Hepatic stellate cell (primary cell): ENCODE measurements at regions not wholly inside any gene's neighbourhood (a gene's known extent, or its start where the extent isn't known, plus 50 kb on each side); places are given as distances from the start of the nearest gene placed in this dataset.
"Not testable (repeated sequence)": the region's sequence is repeated elsewhere in the genome, so short reads cannot be mapped to it uniquely, and the experiment has no call there.

Experiments
- DNase-seq: peaks from one replicate; pipeline ENCODE4 v3.0.0; 2011; ENCODE audit warnings: low spot score

DNA sequence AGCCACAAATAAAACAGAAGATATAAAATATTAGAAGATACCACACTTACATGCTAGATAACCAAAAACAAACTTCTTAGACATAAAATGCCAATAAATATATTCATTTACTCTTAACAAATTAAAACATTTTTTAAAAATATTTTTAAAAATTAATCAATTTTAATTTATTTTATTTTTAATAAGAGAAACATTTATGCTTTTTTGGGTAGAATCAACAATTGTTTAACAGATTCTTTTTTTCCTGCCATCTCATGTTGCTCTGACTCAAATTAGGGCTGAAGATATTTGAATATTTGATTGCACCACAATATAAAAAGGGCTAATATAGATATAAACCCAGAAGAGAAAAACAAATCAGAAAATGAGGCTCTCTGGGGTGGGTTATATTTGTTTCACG, 172.6 kb downstream of the GOLGA6L6 start:
- no peak for DNase-seq

DNA sequence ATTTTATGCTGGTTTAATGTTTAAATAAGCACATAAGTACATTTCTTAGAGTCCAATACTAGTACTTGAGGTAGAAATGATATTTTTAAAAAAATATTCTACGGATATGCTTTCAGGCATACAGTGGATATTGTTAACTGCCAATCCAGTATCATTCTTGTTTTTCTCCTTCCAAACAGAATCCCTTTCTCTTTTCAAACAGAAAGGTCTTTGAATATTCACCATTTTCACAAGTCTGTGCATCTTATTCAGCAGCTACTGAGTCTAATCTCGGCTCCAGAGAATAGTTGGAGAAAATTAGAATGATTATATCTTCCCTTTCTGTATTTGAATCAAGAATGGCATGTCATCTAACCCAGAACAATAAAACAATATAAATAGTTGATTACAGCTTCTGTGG, 174.5 kb downstream of the GOLGA6L6 start:
- DNase-seq = no peak

DNA sequence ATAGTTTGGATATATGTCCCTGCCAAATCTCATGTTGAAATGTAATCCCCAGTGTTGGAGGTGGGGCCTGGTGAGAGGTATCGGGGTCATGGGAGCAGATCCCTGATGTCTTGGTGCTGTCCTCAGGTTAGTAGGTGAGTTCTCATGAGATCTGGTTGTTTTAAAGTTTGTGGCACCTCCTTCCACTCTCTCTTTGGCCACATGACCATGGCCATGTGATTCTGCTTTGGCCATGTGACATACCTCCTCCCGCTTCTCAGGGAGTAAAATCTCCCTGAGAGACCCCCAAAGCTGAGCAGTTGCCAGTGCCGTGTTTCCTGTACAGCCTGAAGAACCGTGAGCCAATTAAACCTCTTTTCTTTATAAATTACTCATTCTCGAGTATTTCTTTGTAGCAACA, 178.0 kb downstream of the GOLGA6L6 start:
- DNase-seq = not testable (repeated sequence)

DNA sequence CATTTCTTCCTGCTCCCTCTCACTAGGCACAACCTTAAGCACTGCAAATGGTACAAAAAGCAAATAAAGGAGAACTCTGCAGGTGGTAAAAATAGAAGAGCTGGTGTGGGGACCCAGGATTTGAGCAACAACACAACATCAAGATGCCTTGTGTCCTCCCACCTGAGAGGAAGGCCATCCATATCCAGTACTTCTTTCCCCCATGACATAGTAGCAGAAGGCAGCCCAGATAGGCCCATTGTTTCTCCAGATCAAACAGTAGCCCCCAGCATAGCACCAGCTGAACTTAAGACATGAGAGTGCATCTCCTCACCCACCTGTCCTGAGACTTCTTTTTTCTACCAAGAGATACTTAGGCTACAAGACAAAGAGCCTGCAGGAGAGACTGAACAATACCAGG, 180.5 kb downstream of the GOLGA6L6 start:
- DNase-seq = no peak

DNA sequence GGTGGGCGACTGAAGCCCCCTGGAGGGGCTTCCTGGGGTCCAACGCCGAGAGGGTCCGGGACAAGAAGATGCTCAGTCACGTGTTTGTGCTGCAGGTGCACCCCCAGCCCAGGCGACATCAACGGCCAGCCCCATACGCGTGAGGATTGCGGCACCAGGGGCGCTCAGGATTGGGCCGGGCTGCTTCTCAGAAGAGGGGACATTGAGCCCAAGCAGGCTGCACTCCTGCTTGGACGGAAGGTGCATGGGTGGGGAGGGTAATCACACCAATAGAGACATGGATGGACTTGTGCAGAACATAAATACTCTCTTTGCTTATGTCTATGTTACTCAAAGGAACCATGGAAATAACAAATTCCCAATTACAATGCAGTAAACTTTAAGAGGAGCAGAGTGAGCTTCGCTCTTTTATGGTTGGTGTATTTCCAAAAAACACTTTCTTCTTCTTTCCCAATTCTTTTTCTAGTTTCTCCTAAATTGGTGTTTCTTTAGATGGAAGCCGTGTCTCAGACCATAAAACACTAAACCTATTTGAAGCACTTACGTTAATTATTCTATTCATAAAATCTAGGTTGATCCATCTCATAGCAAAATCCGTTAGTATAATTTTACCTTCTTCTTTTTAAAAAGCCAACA, 182.7 kb downstream of the GOLGA6L6 start:
- no peak for DNase-seq

DNA sequence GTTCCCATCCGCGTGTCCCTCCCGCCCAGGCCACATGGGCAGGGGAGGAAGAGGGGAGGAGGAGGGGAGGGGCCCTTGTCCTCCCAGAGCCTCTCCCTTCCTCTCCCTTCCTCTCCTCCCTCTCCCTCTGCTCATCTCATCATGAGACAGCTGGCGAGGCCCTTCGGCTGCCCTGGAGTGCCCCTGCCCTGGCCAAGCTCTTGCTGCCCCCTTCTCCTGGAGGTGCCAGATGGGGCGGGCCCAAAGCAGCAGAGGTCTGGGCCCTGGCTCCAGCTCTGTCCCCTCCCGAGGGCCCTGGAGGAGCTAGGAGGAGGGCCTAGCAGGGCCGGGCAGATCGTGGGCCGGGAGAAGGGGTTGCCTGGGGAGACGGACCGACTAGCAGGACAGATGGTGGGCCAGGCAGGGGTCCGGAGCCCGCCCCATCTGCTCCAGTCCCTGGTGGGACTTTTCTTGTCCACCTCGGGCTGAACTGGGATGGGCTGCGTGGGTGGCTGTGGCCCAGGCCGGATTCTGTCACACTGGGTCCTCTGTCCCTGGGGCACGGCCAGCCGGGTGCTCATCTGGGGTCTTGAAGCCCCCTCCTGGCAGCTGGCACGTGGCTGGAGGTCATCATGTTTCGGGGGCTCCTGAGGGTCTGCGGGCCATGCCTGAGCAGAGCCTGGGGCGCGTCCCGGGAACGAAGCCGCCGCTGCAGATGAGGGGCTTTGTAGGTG, 183.4 kb downstream of the GOLGA6L6 start:
- DNase-seq = peak; percentile 9

DNA sequence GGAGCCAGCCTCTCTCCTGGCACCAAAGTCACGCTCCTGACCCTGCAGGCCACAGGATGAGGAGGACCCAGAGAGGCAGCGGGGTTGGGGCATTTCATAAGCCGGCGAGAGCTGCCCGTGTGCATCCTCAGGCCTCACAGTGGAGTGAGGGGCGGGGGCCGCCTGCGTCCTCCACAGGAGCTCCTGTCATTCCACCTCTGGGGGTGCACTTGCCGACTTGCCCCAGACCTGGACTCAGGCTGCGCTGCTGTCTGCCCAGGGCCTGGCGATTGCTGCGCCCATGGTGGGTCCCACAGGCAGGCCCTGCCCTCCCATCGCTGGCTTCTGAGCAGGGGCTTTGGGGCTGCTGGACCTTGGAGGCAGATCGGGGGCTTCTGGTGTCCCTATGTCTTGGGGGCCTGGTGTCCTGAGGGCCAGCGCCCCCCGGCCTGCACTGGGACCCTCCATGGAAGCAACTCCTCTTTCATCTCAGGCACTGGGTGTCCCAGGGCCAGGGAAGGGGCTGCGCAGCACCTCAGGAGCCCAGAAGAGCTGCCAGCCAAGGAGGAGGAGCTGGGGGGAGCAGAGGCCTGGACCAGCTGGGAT, 184.0 kb downstream of the GOLGA6L6 start:
- peak; percentile 8 for DNase-seq

DNA sequence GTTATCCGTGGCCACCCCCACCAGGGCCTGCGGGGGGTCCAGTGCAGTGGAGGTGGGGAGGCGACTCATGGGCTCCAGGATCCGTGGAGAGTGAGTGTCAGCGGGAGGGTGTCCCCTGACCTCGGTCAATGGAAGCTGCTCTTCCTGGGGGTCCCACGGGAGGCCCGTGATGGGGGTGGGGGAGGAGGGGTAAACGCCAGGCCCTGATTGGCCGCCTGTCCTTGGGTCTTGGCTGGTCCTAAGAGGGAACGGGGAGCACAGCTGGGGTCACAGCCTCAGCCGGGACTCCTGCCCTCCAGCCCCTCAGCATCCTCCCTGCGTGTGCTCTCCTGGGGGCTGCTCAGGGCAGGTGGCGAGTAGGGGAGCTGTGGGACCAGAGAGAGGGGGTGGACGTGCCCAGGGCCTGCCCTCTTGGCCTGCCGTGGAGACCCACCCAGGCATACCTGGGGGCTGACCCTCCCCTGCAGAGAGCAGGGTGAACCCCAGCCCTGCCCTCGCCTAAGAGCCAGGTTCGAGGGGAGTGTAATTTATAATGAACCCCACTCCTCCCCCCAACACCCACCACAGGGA, 184.6 kb downstream of the GOLGA6L6 start:
- peak; percentile 16 for DNase-seq

DNA sequence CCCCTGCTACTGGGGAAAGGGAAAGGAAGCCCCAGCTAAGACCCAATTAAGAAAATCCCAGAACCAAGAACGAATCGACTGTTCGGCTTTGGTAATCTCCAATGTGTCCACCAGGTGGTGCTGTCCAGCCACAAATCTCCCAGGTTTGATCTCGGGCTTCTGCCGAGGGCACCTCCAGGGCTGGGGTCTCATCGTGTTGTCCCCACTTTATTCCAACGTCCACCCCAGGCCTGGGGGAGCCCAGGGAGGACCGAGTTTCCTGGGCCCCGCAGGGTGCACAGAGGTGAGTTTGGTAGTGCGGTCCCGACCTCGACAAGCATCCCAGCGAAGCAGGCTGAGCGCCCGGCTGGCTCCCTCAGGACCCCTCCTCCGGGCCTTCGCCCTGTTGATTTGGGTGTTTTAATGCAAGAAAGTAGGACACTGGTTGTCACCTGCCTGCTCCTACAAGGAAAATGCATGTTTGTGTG, 185.1 kb downstream of the GOLGA6L6 start:
- peak; percentile 70 for DNase-seq

DNA sequence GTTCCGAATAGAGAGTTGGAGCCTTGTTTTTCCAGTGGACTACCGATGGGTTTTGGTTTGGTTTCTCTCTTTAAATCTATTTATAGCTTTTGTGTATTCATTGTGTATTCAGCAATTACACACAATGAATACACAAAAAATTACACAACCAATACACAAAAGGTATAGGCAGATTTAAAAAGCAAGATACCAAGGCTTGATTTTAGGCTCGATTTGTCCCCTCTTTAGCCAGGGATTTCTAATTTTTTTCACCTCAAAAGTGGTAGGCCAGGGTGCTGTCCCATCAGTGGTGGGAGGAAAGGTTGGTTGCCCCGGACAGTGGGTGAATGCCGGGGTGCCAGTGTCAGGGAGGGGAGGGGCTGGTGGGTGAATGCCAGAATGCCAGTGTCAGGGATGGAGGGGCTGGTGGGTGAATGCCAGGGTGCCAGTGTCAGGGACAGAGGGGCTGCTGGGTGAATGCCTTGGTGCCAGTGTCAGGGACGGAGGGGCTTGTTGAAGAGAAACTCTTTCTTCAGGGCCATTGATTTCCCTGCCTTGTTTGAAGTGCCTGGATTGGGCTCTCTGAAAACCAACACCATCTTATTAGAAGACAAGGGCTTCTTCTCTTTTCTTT, 186.2 kb downstream of the GOLGA6L6 start:
- peak; percentile 28 for DNase-seq

DNA sequence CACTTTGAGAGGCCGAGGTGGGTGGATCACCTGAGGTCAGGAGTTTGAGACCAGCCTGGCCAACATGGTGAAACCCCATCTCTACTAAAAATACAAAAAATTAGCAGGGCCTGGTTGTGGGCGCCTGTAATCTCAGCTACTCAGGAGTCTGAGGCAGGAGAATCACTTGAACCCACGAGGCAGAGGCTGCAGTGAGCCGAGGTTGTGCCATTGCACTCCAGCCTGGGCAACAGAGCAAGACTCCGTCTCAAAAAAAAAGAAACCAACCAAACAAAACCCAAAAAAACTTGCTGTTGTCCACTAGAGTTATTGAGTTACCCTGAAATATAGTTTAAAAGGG, 186.7 kb downstream of the GOLGA6L6 start:
- not testable (repeated sequence) for DNase-seq

DNA sequence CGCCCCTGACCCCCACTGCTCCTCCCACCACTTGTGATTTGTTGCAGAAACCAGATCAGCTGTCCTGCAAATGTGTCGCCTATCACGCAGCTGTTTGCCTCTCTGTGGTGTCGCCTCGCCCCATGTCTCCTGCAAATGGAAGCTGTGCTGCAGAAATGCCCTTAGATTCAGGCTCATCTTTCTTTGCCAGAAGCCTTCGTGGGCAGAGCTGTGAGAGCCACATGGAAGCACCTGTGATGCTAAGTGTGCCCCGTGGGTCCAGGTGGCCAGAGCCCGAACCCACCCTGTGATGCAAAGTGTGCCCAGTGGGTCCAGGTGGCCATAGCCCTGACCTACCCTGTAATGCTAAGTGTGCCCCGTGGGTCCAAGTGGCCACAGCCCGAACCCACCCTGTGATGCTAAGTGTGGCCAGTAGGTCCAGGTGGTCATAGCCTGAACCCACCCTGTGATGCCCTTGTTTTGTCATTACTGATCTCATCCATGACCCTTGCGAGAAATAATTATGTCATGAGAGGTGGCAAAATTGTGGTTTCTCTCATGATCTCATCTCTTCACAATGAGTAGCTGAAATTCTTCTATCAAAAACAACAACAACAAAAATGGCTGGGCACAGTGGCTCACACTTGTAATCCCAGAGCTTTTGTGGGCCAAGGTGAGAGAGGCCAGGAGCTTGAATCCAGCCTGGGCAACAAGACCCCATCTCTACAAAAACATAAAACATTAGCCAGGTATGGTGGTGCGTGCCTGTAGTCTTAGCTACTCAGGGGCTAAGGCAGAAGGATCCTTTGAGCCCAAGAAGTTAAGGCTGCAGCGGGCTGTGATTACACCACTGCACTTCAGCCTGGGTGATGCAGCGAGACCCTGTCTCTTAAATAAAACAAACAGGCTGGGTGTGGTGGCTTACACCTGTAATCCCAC, 187.4 kb downstream of the GOLGA6L6 start:
- peak; percentile 12 for DNase-seq

DNA sequence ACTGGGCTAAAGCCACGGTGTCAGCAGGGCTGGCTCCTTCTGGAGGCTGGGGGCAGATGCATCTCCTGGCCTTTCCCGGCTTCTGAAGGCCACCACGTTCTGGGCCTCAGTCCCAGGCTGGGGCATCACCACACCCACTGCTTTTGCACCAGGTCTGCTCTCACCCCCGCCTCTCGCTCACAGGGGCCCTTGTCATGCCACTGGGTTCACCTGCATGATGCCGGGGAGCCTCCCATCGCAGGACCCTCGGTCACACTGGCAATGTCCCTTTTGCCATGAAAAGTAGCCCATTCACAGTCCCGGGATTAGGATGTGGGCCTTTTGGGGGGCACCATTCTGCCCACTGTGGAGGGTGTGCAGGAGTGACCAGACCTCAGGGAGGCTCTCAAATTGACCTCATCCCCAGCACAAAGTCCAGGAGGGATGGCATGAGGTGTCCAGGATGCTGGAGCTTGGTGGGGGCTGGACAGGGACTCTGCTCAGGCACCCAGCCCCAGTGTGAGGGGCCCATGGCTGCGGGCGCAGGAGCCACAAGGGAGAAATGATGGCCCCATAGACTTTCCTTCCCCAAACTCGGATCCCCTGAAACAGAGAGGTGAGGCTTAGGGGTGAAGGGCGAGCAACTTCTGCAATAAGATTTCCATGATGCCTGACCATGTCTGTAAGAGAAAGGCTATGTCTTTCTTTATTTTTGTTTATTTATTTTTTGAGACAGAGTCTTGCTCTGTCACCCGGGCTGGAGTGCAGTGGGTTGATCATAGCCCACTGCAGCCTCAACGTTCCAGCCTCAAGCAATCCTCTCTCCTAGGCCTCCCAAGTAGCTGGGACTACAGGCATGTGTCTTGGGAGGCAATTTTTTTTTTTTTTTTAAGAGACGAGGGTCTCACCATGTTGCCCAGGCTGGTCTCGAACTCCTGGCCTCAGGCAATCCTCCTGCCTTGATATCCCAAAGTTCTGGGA, 189.1 kb downstream of the GOLGA6L6 start:
- peak; percentile 16 for DNase-seq

DNA sequence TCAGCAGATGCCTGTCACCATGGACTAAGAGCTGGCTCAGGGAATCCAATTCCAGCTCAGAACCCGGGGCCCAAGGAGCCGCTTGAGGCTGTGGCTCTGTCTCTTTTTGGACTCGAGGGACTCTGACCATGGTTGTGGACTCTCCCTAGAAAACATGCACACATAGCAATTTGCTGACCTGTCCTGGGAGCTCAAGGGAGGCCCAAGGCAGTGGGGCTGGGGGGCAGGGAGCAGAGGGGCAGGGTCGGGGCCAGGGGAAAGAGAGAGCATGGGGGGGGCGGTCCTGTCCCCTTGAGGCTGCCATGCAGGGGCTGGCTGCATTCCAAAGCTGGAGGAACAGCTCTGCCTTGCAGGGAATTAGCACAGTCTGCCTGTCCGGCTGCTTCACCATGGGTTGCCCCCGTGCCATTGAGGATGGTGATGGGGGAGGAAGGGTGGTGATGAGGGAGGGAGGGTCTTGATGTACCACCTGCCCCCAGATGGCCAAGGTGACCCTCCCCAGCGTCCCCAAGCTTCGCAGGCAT, 190.1 kb downstream of the GOLGA6L6 start:
- DNase-seq = peak; percentile 27

DNA sequence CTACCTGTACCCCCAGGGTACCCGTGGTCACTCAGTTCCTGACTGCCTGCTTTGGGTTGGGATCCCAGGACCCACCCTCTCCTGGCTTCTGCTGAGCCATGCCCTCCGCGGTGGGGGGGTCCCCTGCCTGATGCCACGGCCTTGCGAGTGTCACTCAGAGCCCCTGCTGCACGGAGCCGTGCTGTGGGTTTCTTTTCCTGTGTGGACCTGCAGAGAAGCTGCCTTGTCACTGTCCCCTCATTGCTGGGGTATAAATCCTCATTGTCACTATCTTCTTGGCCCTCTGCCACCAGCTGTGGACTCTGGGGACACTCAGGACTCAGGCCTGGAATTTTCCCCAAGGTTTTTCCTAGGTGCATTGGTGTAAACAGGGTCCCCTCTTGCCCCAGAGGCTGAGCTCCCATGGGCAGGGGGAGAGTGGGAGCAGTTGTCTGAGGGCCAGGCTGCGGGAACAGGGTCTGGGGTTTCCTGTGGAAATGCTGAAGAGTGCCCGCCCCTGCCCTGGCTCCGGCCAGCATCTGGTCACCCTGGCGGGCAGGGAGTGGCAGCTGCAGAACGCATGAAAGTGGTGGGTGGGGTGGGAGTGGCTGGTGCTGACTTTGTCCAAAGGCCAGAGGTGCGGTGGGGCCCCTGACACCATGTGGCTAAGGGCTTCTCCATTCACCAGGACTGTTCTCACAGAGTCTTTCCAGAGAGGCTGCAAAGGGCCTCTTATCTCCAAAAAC, 191.7 kb downstream of the GOLGA6L6 start:
- DNase-seq = peak; percentile 21

DNA sequence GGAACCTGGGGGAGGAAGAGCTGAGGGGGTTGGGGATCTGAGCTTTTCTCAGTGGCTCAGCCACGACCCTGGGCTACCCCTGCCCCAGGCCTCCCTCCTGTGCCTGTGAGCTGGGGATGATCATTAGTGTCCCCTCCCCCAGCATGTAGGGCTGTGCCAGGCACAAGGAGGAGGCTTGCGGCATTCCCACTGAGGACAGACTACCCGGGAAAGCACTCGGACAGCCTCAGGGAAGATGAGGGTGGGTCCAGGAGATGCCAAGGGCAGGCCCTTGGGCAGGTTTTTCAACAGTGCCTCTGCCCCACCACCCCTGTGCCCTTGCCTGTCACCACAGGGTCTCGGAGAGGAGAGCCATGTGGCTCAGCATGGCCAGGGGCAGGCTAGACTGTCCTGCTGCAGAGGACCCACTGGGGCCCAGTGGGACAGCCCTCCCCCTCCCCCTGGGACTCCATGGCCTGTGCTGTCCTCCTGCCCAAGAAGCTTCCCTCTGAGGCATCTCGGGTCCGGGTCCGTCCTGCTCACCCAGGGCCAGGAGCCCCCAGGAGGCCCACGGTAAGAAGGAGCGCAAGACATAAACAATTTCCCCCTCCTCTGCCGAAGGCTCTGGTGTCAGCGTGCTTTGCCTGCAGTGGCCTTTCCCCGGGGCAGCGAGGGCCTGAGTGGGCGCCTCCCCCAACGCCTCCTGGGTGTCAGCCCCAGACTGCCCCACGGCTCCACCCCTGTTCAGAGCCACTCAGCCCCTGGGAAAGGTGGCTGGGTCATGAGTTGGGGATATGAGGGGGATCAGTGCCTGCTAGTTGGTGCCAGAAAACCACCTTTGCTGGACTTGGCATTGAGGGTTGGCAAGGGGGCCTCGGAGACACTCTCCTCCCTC, 192.5 kb downstream of the GOLGA6L6 start:
- DNase-seq = peak; percentile 12

DNA sequence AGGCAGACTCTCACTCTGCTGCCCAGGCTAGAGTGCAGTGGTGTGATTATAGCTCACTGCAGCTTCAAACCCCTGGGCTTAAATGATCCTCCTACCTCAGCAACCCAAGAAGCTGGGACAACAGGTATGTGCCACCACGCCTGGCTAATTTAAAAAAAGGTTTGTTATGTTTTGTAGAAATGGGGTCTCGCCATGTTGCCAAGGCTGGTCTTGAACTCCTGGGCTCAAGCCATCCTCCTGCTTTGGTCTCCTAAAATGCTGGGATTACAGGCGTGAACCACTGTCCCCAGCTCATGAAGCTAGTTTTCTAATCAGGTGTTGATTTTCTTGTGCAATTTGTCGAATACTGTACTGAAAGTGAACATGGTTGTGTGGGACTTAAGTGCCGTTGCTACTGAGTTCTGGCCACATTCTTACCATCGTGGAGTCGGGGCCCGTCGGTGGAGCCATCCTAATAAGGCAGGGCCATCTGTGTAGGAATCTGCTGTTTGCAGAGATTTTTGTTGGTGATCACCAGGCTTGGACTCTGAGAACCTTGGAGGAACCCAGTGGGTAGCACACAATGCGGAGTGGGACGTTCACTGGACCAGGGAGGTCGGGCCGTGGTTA, 193.2 kb downstream of the GOLGA6L6 start:
- DNase-seq = peak; percentile 13
